H1 (cell line): ENCODE measurements at regions not wholly inside any gene's neighbourhood (a gene's known extent, or its start where the extent isn't known, plus 50 kb on each side); places are given as distances from the start of the nearest gene placed in this dataset.

Experiments
- CBX5 ChIP-seq: fragments of 300-800, 300-1000 bp; sonication (generic); IDR thresholded peaks from 2 replicates; pipeline ENCODE4 v1.7.1; 2016; ENCODE audit warnings: antibody characterized with exemption, low read length, low read depth
- CEBPB ChIP-seq: IDR thresholded peaks from 2 replicates; pipeline ENCODE4 v1.6.1; 2012; ENCODE audit warnings: low read depth, low read length
- CREB1 ChIP-seq: IDR thresholded peaks from 2 replicates; pipeline ENCODE4 v1.6.1; 2012; ENCODE audit warnings: inconsistent platforms
- CTBP2 ChIP-seq: IDR thresholded peaks from 2 replicates; pipeline ENCODE4 v1.7.0; 2011; ENCODE audit warnings: borderline replicate concordance, mild to moderate bottlenecking, moderate library complexity, mixed read lengths, low read length; ENCODE audit not compliant: insufficient read depth, insufficient read length
- EGR1 ChIP-seq: IDR thresholded peaks from 2 replicates; pipeline ENCODE4 v1.6.1; 2011; ENCODE audit warnings: low read depth, low read length, borderline replicate concordance
- EZH2 ChIP-seq: fragments of 200-600 bp; sonication (generic); IDR thresholded peaks from 2 replicates; pipeline ENCODE4 v1.7.1; 2012; ENCODE audit warnings: low read depth, mild to moderate bottlenecking, moderate library complexity, low read length, inconsistent platforms; ENCODE audit not compliant: severe bottlenecking
- GABPA ChIP-seq: IDR thresholded peaks from 2 replicates; pipeline ENCODE4 v1.6.1; 2011; ENCODE audit warnings: mild to moderate bottlenecking, low read length, moderate library complexity, borderline replicate concordance; ENCODE audit not compliant: insufficient read depth
- MAX ChIP-seq: IDR thresholded peaks from 2 replicates; pipeline ENCODE4 v1.6.1; 2012; ENCODE audit warnings: inconsistent platforms
- POLR2A ChIP-seq, 2 experiments: IDR thresholded peaks; 1 replicate in 1 of 2; 2 replicates in 1 of 2; pipeline ENCODE4 v1.6.1; 2011; ENCODE audit warnings: low read depth in 2 of 2, low read length in 2 of 2, mild to moderate bottlenecking in 2 of 2; ENCODE audit errors: control extremely low read depth in 1 of 2
- POLR2AphosphoS5 ChIP-seq: IDR thresholded peaks from 2 replicates; pipeline ENCODE4 v1.6.1; 2011; ENCODE audit warnings: low read depth, low read length
- TF ChIP-seq, protein P1 (sequence below), 3 experiments: IDR thresholded peaks; 1 replicate in 2 of 3; 2 replicates in 1 of 3; pipeline versions ENCODE4 v1.5.1 to v1.6.1; 2011; ENCODE audit warnings: low read length in 3 of 3, mild to moderate bottlenecking in 3 of 3, inconsistent platforms in 2 of 3, low read depth in 1 of 3, moderate library complexity in 1 of 3; ENCODE audit not compliant: insufficient read depth in 1 of 3; ENCODE audit errors: control extremely low read depth in 1 of 3

GRCh38 chr5:92104126-92104525, 721.0 kb upstream of the ARRDC3 start:
- TF ChIP-seq, protein P1, sequence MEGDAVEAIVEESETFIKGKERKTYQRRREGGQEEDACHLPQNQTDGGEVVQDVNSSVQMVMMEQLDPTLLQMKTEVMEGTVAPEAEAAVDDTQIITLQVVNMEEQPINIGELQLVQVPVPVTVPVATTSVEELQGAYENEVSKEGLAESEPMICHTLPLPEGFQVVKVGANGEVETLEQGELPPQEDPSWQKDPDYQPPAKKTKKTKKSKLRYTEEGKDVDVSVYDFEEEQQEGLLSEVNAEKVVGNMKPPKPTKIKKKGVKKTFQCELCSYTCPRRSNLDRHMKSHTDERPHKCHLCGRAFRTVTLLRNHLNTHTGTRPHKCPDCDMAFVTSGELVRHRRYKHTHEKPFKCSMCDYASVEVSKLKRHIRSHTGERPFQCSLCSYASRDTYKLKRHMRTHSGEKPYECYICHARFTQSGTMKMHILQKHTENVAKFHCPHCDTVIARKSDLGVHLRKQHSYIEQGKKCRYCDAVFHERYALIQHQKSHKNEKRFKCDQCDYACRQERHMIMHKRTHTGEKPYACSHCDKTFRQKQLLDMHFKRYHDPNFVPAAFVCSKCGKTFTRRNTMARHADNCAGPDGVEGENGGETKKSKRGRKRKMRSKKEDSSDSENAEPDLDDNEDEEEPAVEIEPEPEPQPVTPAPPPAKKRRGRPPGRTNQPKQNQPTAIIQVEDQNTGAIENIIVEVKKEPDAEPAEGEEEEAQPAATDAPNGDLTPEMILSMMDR (IDR thresholded peaks at IDR 0.05; ENCODE audit: control extremely low read depth in 1 of 3, insufficient read depth in 1 of 3, low read depth in 1 of 3, low read length in 3 of 3) = no peak
- TF ChIP-seq POLR2AphosphoS5 (no peak), MAX (no peak), CREB1 (no peak), CTBP2 (no peak), EGR1 (no peak), EZH2 (no peak), GABPA (no peak), POLR2A (IDR thresholded peaks at IDR 0.05; ENCODE audit: control extremely low read depth in 1 of 2, low read depth in 2 of 2, low read length in 2 of 2) (no peak), CBX5 (no peak), CEBPB (no peak)
